Hematopoietic multipotent progenitor cell treated with erythropoietin and hydrocortisone succinate and interleukin-3 and kit ligand, for 15 days (in vitro differentiated cells): ENCODE measurements at regions not wholly inside any gene's neighbourhood (a gene's known extent, or its start where the extent isn't known, plus 50 kb on each side); places are given as distances from the start of the nearest gene placed in this dataset.

Source experiments
- DNase-seq: peaks from one replicate; pipeline ENCODE4 v3.0.0-alpha.2; 2015; ENCODE audit warnings: low spot score

DNA sequence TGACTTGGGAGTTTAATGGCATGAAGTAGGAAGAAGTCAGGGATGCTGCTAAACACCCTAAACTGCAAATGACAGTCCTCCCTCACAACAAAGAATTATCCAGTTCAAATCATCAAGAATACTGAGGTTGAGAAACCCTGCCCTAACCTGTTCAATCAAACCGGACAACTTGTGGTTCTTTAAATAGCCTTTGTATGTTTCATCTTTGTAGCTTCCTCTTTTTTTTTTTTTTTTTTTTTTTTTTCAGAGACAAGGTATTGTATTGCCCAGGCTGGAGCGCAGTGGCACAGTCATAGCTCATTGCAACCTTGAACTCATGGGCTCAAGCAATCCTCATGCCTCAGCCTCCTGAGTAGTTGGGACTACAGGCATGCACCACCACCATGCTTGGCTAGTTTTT lies 52.5 kb upstream of the TTC29 start:
- no peak for DNase-seq

DNA sequence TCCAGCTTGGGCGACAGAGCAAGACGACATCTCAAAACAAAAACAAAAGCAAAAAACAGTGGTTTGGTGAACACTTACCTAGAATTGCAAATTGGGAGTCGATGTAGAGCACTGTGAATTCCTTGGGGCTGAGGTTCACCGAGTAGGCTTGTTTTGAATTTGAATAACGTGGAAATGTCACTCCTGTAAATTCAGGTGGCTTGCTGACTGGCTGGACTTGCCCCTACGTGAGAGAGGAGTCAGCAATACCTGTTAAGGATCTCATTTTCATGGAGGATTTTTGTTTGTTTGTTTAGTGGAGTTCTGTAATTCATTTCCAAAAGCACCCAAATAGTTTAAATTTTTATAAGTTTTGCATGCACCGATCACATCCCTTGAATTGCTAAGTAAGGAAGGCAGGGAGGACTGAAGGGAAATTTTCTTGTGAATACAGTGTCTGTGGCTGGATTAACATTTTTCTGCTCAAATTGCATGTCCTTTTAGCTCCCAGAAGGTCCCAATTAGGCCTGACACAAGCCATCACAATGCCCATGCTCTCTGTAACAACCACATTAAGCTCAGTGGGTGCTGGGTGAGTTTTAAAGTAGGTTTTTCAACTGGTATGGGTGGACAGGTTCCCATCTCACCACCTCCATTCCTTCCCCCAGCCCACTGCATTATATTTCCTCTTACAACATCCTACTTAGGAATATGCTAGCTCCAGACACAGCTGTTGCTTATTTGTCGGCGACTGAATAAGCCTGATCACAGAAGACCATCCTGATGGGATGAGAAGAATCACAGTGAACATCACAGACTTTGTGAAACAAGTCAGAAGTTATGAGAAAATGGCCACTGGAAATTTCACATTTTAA lies 58.5 kb upstream of the TTC29 start:
- DNase-seq = no peak

- no peak for DNase-seq
Measured at GRCh38 chr4:147006229-147006628, 60.6 kb upstream of the TTC29 start.

DNA sequence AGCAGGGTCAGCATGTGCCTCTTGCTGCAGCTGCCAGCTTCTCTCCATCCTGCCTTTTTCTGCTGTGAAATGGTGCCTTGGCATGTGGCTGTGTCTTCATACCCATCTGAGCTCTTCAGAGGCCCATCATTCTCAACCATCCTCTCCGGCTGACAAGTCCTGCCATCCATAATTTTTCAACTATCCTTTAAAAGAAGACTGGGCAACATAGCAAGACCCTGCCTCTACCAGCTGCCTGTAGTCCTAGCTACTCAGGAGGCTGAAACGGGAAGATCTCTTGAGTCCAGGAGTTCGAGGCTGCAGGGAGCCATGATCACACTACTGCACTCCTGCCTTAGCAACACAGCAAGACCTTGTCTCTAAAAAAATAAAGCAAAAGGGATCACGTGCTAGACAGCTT lies 64.2 kb upstream of the TTC29 start:
- no peak for DNase-seq

GRCh38 chr4:147011411-147011810 lies 65.7 kb upstream of the TTC29 start:
- DNase-seq = no peak

GRCh38 chr4:147012059-147012707 lies 66.5 kb upstream of the TTC29 start:
- DNase-seq = no peak

DNA sequence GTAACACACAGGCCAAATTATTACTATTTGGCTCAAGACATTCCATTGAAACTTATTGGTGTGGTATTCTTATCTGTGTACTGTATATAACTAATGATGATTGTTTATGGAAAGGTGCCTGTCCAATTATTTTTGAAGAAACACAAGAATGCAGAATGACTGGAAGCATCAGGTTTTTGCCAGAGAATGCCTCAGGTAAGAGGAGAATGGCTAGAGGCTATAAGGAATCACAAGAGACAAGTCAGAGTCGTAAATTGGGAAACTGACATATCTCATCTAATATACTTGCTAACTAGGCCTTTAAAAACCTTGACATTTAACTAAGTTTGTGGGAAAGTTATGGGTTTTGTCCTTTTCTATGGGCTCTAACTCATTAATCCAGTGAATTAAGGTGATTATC lies 69.3 kb upstream of the TTC29 start:
- DNase-seq = no peak

GRCh38 chr4:147015491-147015890 lies 69.8 kb upstream of the TTC29 start:
- DNase-seq = no peak

DNA sequence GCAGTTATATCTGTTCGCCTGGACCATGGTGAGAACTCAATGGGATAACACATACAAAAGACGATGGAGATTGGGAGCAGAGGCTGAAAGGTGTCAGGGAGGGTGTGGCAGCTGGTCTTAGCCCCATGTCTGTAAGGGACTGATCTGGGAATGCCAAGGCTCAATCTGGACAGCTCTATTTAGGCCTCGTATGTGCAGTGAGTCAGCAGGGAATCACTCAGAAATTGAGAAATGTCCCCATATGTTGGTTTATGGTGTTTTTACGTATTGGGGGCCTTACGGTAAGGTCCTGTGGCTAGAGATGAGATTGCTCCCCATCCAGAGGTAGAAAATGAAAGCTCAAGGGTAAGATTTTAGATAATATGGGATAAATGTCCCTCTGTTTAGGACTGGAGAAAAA lies 71.4 kb upstream of the TTC29 start:
- no peak for DNase-seq

DNA sequence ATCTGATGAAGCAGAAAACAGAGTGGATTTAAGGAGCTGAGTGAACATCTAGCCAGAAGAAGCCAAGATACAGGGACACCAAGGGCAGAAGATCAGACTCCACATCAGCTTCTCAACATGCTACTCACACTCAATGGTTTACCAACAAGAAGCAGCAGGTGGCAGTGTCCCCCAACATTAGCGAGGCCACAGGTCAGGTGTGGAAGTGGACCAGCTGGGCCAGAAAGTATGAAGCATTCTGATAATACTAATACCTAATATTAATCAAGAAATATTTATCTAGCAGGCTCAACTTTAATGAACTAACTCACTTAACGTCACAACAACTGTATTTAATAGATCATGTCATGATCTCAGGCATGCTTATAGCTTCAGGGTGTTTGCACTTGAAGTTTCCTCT lies 73.4 kb upstream of the TTC29 start:
- DNase-seq = peak; percentile 4

DNA sequence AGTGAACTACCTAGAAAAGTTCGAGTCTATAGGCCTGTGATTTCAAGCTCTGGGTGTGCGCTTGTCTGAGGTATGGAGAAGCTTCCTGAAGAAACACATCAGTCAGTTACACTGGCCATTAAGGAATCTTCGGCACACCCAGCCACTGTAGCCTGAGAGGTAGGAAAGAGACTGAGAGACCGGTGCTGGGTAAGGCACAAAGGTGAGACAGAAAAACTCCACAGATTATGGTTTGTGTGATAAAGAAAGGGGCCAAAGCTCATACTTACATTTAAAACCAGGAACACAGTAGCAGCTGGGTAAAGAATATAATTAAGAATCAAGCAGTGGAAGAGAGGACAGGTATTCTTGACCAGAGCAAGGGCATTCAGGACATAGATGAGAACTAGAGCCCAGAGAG lies 74.8 kb upstream of the TTC29 start:
- DNase-seq = no peak

DNA sequence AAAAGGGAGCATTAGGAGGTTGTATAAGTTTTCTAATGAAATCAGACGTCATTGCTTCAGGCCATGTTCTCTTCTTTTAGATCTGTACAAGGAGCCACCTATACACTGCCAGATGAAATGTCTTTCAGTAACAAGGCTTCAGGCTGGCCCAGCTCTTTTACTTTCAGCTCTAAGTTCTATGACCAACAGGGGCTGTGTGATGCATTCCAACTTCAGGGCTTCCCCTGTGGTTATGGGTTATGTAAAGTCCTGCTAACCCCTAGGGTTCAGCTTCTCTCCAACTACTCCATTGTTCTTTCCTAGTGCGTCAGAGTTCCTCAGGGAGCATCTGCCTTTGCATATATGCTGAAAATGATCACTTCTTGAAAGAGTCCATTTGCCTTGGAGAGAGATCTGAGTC lies 79.4 kb upstream of the TTC29 start:
- no peak for DNase-seq

DNA sequence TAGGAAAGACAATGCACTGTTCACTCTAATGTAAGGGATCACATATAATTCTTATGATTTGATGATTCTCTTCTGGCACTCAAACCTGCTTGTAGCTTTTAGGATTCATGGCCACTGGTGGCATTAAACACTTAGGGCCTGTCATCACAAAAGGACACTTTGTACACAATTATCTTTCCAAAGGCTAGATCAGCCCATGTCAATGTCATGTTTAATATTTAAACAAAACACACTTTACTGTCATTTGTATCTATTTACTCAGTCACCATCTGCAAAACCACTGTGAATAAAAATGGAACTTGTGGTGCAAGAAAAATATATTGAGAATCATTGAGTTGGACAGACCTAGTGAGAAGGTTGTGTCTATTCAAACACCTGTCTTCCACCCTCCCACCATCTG lies 83.6 kb upstream of the TTC29 start:
- no peak for DNase-seq

GRCh38 chr4:147034372-147034771 lies 88.7 kb upstream of the TTC29 start:
- no peak for DNase-seq

- DNase-seq = no peak
Measured at GRCh38 chr4:147037069-147037468, 91.4 kb upstream of the TTC29 start.

DNA sequence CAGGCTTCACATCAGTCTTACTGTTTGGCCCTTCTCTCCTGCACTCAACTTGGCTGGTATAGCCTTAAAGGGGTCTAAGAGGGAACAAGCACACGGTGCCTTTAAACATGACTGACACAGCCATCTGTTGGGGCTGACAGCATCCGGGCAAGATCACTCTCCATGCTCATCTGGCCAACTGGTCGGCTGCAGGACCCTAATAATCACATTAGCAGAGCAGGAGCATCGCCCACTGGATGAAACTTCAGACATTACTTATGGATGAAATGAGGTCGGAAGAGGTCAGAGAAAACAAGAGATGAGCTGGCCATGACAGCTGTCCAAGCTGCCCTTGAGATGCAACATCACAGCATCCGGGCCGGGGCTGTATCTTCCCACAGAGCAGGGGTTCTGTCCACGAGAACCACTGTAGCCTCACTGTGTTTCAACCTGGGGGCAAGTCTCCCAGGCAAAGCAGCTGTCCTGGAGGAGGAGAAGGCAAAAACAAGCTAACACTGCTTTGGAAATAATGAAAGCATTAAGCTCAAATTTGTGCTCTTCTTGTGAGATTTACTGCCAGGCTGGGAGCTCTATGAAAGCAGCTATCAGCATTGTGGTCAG lies 94.4 kb upstream of the TTC29 start:
- no peak for DNase-seq

DNA sequence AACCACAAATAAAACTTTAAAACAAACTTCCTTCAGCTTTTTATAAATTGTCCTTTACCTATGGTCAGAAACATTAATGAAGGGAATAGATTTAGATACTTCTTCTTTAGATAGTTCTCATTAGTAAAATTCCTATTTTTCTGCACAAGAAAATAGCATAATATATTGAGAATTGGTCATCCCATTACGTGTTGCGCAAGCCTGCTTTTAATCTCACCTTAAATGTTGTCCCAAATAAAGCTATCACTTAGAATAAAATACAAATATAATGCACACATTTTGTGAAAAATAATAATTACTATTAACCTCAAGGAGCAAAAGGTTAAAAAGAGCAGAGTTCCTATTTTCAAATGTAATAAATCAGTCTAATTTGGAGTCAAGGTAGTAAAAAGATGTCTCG lies 95.2 kb upstream of the TTC29 start:
- no peak for DNase-seq

DNA sequence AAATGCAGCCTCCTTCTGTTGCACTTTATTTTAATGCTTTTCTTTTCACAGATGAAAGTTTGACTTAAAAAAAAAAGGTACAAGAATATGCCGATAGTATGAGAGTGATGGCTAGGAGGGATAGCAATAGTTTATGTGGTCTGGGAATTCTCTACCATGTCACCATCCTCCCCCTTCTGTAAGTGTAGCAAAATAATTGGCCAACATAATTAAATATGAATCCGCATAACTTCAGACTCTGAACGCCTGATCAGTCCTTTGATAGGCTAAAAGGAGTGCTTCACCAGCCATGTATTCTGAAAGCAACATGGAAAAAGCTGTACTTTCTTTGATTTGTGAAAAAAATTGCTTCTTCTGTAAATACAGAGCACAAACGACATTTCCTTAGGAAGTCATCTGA lies 95.7 kb upstream of the TTC29 start:
- no peak for DNase-seq

- no peak for DNase-seq
Measured at GRCh38 chr4:147042046-147042445, 96.4 kb upstream of the TTC29 start.

GRCh38 chr4:147044241-147044640 lies 98.6 kb upstream of the TTC29 start:
- DNase-seq = no peak

DNA sequence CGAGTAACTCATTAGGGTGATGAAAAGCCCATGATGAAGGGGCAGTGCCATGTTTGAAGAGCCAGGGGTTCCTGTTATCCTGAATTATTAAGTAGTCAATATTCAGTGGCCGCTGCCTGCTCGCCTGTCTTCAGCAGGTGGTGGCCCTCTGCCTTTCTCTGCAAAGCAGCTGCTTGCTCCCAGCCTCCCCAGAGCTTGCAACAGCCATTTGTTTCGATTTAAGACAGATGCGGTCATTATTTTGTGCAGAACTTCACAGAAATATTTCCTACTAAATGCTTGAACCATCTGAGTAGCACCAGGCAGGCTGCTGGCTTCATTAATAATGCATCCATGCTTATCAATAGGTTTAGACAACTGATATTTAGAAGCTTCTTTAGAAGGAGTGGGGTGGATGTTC lies 104.3 kb upstream of the TTC29 start:
- DNase-seq = no peak

DNA sequence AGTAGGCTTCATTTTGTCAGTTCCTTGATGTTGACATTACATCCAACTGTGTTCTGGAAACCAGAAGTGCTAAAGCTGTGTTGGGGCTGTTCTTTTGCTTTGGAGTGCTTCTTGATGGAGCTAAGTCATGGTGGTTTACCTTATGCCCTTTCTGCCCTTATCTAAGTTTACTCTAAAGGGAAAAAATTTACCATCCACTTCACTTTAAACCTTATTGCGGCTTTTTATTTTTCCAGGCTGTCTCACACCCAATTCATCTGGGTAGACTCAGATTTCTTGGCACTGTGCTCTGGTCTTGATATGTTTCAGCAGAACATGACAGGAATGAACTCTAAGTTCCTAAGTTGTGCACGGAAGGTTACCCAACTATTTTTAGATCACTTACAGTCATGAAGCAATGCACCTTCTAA lies 104.7 kb upstream of the TTC29 start:
- no peak for DNase-seq

DNA sequence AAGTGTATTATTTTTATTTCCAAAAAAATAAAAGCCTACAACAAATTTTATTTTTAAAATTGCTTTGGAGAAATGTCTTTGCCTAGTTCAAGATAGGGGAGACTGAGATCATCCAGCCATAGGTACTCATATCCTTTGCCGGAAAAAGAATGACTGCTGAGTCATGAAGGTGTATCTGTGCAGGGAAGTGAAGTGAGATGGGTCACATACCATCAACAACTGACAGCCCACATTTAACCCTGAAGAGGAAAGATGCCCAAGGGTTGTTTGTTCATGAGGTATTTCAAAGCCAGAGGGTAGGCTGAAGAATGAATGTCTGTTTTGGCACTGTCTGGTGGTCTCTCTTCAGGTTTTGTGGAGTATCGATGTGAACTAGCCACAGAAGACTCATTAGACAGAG lies 106.7 kb upstream of the TTC29 start:
- no peak for DNase-seq
